Heart right ventricle (tissue), 16 donors: ENCODE measurements at regions not wholly inside any gene's neighbourhood (a gene's known extent, or its start where the extent isn't known, plus 50 kb on each side); places are given as distances from the start of the nearest gene placed in this dataset.

Experiments used
- ATAC-seq, 8 donors: fragments of 200-7000 bp; cut with Tn5 transposase; one replicate each; pipeline ENCODE4 v1.9.1; 2020; ENCODE audit warnings: mild to moderate bottlenecking in 8 of 8, moderate library complexity in 8 of 8, moderate number of reproducible peaks in 1 of 8
- DNase-seq, 2 donors: peaks; one replicate each; pipeline ENCODE4 v3.0.0-alpha.2; 2020
- H3K27ac ChIP-seq, 10 donors: fragments of 200-600 bp; sonication (generic) in 2 of 10; one replicate each; pipeline versions ENCODE4 v1.5.0 to v1.8.0; 2020 to 2022; ENCODE audit warnings: mild to moderate bottlenecking in 3 of 10
- H3K27me3 ChIP-seq, 7 donors: fragments of 200-600 bp; one replicate each; pipeline ENCODE4 v1.8.0; 2021 to 2022; ENCODE audit warnings: mild to moderate bottlenecking in 2 of 7
- H3K36me3 ChIP-seq, 9 donors: fragments of 200-600 bp; sonication (generic) in 1 of 9; one replicate each; pipeline versions ENCODE4 v1.5.0 to v1.8.0; 2020 to 2022; ENCODE audit warnings: mild to moderate bottlenecking in 2 of 9
- H3K4me1 ChIP-seq, 9 donors: fragments of 200-600 bp; sonication (generic) in 1 of 9; one replicate each; pipeline versions ENCODE4 v1.5.0 to v1.8.0; 2020 to 2022; ENCODE audit warnings: mild to moderate bottlenecking in 4 of 9
- H3K4me3 ChIP-seq, 10 donors: fragments of 200-600 bp; sonication (generic) in 2 of 10; one replicate each; pipeline versions ENCODE4 v1.5.0 to v1.8.0; 2020 to 2022; ENCODE audit warnings: mild to moderate bottlenecking in 7 of 10, moderate library complexity in 2 of 10
- H3K9me3 ChIP-seq, 11 donors: fragments of 200-600 bp in 10 of 11; sonication (generic) in 2 of 11; one replicate each; pipeline versions ENCODE4 v1.5.0 to v1.8.0; 2013 to 2022; ENCODE audit warnings: mild to moderate bottlenecking in 2 of 11, control low read depth in 1 of 11, moderate library complexity in 1 of 11
- whole genome bisulfite sequencing, 2 donors: extraction: QIAGEN DNeasy Blood & Tissue Kit; methylation state at CpG; one replicate each; pipeline ENCODE4 v1.1.7; 2013; ENCODE audit warnings: inconsistent platforms in 1 of 2; 5-methylcytosine and 5-hydroxymethylcytosine counted together
- intact Hi-C, 10 donors: fragments of 100-400 bp; cut with DNase I; formaldehyde crosslinking; loops; one replicate each; pipeline versions ENCODE4 v1.11.1 to v1.14.2; 2022
- TF ChIP-seq, protein P1 (sequence below), 9 donors: fragments of 200-600 bp; sonication (generic) in 2 of 9; IDR thresholded peaks; one replicate each; pipeline versions ENCODE4 v1.5.0 to v1.8.0; 2021 to 2022; ENCODE audit warnings: antibody characterized with exemption in 9 of 9, mild to moderate bottlenecking in 5 of 9, moderate library complexity in 1 of 9
- donor health status: Arrhythmogenic right ventricular cardiomyopathy.
- donor health status: ischemic (EF 13 %, LVEDD 7.1; RV severe dilation, severe dysfunction).
- donor health status: healthy with polysubstance abuse.
- donor health status: DM: no; HTN: yes; CAD: no.
- donor health status: DM: no; HTN: no; CAD: no.
- donor health status: ischemic (EF 25% LVEDD 6.9; RV normal size, moderate dysfunction).
- donor health status: ischemic (EF 25% LVEDD 5.7; RV mildly dilated, moderate dysfunction).
- donor health status: healthy.
- donor health status: DM: yes; HTN: yes; CAD: no.
- donor health status: Ischemic cardiomyopathy.
- donor health status: ischemic (EF 35%, LVEDD 5.7; RV mildly dilated, moderate dysfunction).
- donor health status: nonischemic (EF 11% LVEDD 7.7; RV severe dilation, severe dysfunction).
- donor health status: DM: yes; HTN: yes; CAD: no.
- donor health status: PGD.
- donor health status: ischemic (EF 29% LVEDD 5.4; RV normal size, mild dysfunction).
- donor health status: nonischemic (EF 23%, LVEDD 6.1; RV moderate dilation, normal function).

- ATAC-seq, result no peak
- no peaks in the 10 kb centered on the region for H3K4me1 ChIP-seq
- intact Hi-C loops, result no loop called here
- H3K9me3 ChIP-seq, result no peaks in the 10 kb centered on the region
- H3K4me3 ChIP-seq, result no peak overlapping the region
- H3K27me3 ChIP-seq, result no peaks in the 10 kb centered on the region
- H3K27ac ChIP-seq, result no peak overlapping the region
- H3K36me3 ChIP-seq, result no peaks in the 10 kb centered on the region
- DNase-seq, result no peak
- 53 to 57% methylated on average over 2 of the region's 2 CpGs for WGBS, 2 donors
- TF ChIP-seq, protein P1, sequence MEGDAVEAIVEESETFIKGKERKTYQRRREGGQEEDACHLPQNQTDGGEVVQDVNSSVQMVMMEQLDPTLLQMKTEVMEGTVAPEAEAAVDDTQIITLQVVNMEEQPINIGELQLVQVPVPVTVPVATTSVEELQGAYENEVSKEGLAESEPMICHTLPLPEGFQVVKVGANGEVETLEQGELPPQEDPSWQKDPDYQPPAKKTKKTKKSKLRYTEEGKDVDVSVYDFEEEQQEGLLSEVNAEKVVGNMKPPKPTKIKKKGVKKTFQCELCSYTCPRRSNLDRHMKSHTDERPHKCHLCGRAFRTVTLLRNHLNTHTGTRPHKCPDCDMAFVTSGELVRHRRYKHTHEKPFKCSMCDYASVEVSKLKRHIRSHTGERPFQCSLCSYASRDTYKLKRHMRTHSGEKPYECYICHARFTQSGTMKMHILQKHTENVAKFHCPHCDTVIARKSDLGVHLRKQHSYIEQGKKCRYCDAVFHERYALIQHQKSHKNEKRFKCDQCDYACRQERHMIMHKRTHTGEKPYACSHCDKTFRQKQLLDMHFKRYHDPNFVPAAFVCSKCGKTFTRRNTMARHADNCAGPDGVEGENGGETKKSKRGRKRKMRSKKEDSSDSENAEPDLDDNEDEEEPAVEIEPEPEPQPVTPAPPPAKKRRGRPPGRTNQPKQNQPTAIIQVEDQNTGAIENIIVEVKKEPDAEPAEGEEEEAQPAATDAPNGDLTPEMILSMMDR (IDR thresholded peaks at IDR 0.05), result no peak
Measured at GRCh38 chr4:163269166-163269565, 63.2 kb downstream of the NPY1R start.

DNA sequence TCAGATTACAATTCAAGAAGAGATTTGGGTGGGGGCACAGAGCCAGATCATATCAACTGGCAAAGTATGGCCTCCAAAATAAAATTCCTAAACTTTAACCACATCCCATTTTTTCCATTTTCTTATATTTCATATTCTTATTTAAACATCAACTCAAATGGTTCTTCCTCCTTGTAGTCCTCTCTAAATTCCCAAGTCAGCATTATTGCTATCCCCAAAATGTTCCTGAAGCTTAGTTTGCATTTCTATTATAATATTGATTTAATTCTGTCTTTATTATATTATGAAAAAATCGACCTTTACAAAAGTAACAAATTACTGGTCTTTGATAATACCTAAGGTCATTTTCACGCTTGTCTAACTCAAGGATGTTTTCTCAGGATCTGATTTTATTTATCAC, 67.5 kb downstream of the NPY1R start:
- H3K27ac ChIP-seq, result no peak overlapping the region
- no peaks in the 10 kb centered on the region for H3K9me3 ChIP-seq
- H3K4me1 ChIP-seq, result no peaks in the 10 kb centered on the region
- ATAC-seq, result no peak
- no peak for DNase-seq
- intact Hi-C loops, result no loop called here
- H3K4me3 ChIP-seq, result no peak overlapping the region
- no peaks in the 10 kb centered on the region for H3K27me3 ChIP-seq
- no peaks in the 10 kb centered on the region for H3K36me3 ChIP-seq
- TF ChIP-seq, protein P1 (IDR thresholded peaks at IDR 0.05), result no peak
- 63 to 72% methylated on average over 2 of the region's 2 CpGs for WGBS, 2 donors

DNA sequence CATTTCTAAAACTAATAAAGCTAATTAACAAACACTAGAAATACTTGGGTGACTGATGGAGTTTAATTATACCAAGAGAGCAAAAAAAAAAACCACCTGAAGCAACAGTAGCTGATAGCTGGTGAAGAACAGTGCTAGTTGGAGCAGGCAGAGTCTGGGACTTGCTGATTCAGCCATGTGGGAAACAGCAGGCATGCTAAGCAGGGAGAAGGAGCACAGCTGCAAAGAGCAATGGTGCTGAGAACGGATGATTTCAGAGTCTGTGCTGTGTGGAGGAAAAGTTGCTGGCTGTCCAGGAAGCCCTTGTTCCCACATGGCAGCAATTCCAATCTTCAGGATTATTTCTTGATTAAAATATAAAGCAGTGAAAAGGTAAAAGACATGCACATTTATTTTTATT, 68.8 kb downstream of the NPY1R start:
- 18 to 19% methylated on average over 1 of the region's 1 CpG for WGBS, 2 donors
- Histone ChIP-seq H3K36me3 (no peaks in the 10 kb centered on the region), H3K27ac (no peak overlapping the region), H3K4me1 (no peaks in the 10 kb centered on the region), H3K9me3 (no peaks in the 10 kb centered on the region), H3K27me3 (no peaks in the 10 kb centered on the region), H3K4me3 (no peak overlapping the region)
- TF ChIP-seq, protein P1 (IDR thresholded peaks at IDR 0.05), result no peak
- ATAC-seq (no peak), DNase-seq (no peak)
- intact Hi-C loops, result no loop called here

- DNase-seq (no peak), ATAC-seq (no peak)
- intact Hi-C loops, result no loop called here
- TF ChIP-seq, protein P1 (IDR thresholded peaks at IDR 0.05), result no peak
- no peaks in the 10 kb centered on the region for H3K4me1 ChIP-seq
- no peaks in the 10 kb centered on the region for H3K36me3 ChIP-seq
- 74 to 78% methylated on average over 3 of the region's 3 CpGs for WGBS, 2 donors
- no peak overlapping the region for H3K27ac ChIP-seq
- no peaks in the 10 kb centered on the region for H3K9me3 ChIP-seq
- H3K27me3 ChIP-seq, result no peaks in the 10 kb centered on the region
- no peak overlapping the region for H3K4me3 ChIP-seq
Measured at GRCh38 chr4:163256680-163257343, 75.6 kb downstream of the NPY1R start.
